ENCODE measurements at regions not wholly inside any gene's neighbourhood (a gene's known extent, or its start where the extent isn't known, plus 50 kb on each side); places are given as distances from the start of the nearest gene placed in this dataset.

GRCh38 chr7:13185139-13185538 is 497.7 kb downstream of the ARL4A start:
- no peak for DNase-seq (ENCODE audit: low spot score)
- H3K4me3 ChIP-seq (ENCODE audit: low read depth in 1 of 3, low read length in 3 of 3): no peak overlapping the region
- H3K4me1 ChIP-seq (ENCODE audit: control insufficient read depth in 4 of 4, insufficient read depth in 4 of 4, low read length in 3 of 4): no peaks in the 10 kb centered on the region
- H3K9me3 ChIP-seq (ENCODE audit: control insufficient read depth in 4 of 4, low read length in 3 of 4): no peaks in the 10 kb centered on the region
- no peak overlapping the region for H3K9ac ChIP-seq (ENCODE audit: low read depth in 1 of 2, low read length in 2 of 2)
- no peaks in the 10 kb centered on the region for H3K27me3 ChIP-seq (ENCODE audit: control insufficient read depth in 4 of 4, insufficient read depth in 4 of 4, low read length in 3 of 4)
- H3K27ac ChIP-seq (ENCODE audit: low read depth in 1 of 2, low read length in 2 of 2): no peak overlapping the region
- TF ChIP-seq FOXA2 (IDR thresholded peaks at IDR 0.05) (no peak), FOXA1 (IDR thresholded peaks at IDR 0.05) (no peak), GABPA (IDR thresholded peaks at IDR 0.05 in 1 of 2, conservative IDR thresholded peaks at IDR 0.05 in 1 of 2) (no peak), SP1 (IDR thresholded peaks at IDR 0.05) (no peak), HNF4G (IDR thresholded peaks at IDR 0.05) (no peak), ATF3 (IDR thresholded peaks at IDR 0.05) (no peak), HNF4A (conservative IDR thresholded peaks at IDR 0.05) (no peak), EGR1 (IDR thresholded peaks at IDR 0.05; ENCODE audit: low read depth in 2 of 2) (no peak), ZBTB33 (IDR thresholded peaks at IDR 0.05) (no peak), RXRA (IDR thresholded peaks at IDR 0.05) (no peak), JUND (IDR thresholded peaks at IDR 0.05) (no peak)
- H3K36me3 ChIP-seq (ENCODE audit: control insufficient read depth in 4 of 4, insufficient read depth in 3 of 4, low read depth in 1 of 4, low read length in 3 of 4): no peaks in the 10 kb centered on the region

GRCh38 chr7:13188236-13188805 is 500.9 kb downstream of the ARL4A start:
- H3K4me1 ChIP-seq (ENCODE audit: control insufficient read depth in 4 of 4, insufficient read depth in 4 of 4, low read length in 3 of 4): no peaks in the 10 kb centered on the region
- no peak for DNase-seq (ENCODE audit: low spot score)
- H3K36me3 ChIP-seq (ENCODE audit: control insufficient read depth in 4 of 4, insufficient read depth in 3 of 4, low read depth in 1 of 4, low read length in 3 of 4): no peaks in the 10 kb centered on the region
- no peaks in the 10 kb centered on the region for H3K27me3 ChIP-seq (ENCODE audit: control insufficient read depth in 4 of 4, insufficient read depth in 4 of 4, low read length in 3 of 4)
- H3K4me3 ChIP-seq (ENCODE audit: low read depth in 1 of 3, low read length in 3 of 3): no peak overlapping the region
- TF ChIP-seq SP1 (IDR thresholded peaks at IDR 0.05) (no peak), RXRA (IDR thresholded peaks at IDR 0.05) (no peak), CTCF (IDR thresholded peaks at IDR 0.05; ENCODE audit: low read depth, low read length, missing input control) (no peak), EGR1 (IDR thresholded peaks at IDR 0.05; ENCODE audit: low read depth in 2 of 2) (no peak), TAF1 (conservative IDR thresholded peaks at IDR 0.05) (no peak), JUND (IDR thresholded peaks at IDR 0.05) (no peak), HNF4G (IDR thresholded peaks at IDR 0.05) (no peak), GABPA (IDR thresholded peaks at IDR 0.05 in 1 of 2, conservative IDR thresholded peaks at IDR 0.05 in 1 of 2) (no peak), RAD21 (IDR thresholded peaks at IDR 0.05) (no peak), ATF3 (IDR thresholded peaks at IDR 0.05) (no peak), NR2F2 (IDR thresholded peaks at IDR 0.05) (no peak), ZBTB33 (IDR thresholded peaks at IDR 0.05) (no peak), MAX (IDR thresholded peaks at IDR 0.05) (no peak), FOXA1 (IDR thresholded peaks at IDR 0.05) (no peak), FOXA2 (IDR thresholded peaks at IDR 0.05) (no peak), HNF4A (conservative IDR thresholded peaks at IDR 0.05) (no peak)
- no peak overlapping the region for H3K9ac ChIP-seq (ENCODE audit: low read depth in 1 of 2, low read length in 2 of 2)
- H3K9me3 ChIP-seq (ENCODE audit: control insufficient read depth in 4 of 4, low read length in 3 of 4): no peaks in the 10 kb centered on the region
- 72% methylated on average over 5 of the region's 5 CpGs for WGBS
- no peak overlapping the region for H3K27ac ChIP-seq (ENCODE audit: low read depth in 1 of 2, low read length in 2 of 2)

All from liver (tissue), 8 donors.